ENCODE measurements at regions not wholly inside any gene's neighbourhood (a gene's known extent, or its start where the extent isn't known, plus 50 kb on each side); places are given as distances from the start of the nearest gene placed in this dataset.
"Not testable (repeated sequence)": the region's sequence is repeated elsewhere in the genome, so short reads cannot be mapped to it uniquely, and the experiment has no call there.

DNA sequence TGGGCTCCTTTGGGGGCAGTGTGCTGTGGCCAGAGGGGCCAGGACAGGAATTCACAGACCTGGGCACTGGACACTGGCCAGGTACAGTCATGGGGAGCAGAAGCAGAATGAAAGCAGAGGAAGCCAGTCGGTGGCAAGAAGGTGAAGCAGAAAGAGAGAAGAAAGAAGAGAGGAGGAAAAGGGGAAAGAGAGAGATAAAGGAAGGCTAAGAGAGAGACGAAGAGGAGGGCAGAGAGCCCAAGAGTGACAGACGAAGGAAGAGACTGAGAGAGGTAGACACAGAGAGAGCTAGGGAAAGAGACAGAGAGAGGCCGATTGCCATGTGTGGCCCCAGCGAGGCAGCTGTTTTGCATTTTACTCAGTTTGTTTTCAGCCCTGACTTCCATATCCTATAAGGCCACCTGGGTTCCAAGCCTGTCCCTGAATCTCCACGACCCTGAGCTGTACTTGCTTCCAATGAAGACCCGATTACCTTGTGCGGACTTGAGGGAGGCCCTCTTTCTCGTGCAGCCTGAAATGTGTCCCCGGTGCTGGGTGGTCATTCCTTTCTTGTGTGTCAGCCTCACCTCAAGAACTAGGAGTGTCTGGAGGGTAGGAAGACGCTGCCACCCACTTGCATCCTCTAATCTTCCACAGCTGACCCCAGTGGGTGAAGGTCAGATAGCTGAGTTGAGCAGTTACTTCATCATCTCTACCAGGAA lies 73.9 kb downstream of the LSM3 start:
- DNase-seq: no peak

GRCh38 chr3:14253022-14253706 lies 74.5 kb downstream of the LSM3 start:
- DNase-seq: no peak

DNA sequence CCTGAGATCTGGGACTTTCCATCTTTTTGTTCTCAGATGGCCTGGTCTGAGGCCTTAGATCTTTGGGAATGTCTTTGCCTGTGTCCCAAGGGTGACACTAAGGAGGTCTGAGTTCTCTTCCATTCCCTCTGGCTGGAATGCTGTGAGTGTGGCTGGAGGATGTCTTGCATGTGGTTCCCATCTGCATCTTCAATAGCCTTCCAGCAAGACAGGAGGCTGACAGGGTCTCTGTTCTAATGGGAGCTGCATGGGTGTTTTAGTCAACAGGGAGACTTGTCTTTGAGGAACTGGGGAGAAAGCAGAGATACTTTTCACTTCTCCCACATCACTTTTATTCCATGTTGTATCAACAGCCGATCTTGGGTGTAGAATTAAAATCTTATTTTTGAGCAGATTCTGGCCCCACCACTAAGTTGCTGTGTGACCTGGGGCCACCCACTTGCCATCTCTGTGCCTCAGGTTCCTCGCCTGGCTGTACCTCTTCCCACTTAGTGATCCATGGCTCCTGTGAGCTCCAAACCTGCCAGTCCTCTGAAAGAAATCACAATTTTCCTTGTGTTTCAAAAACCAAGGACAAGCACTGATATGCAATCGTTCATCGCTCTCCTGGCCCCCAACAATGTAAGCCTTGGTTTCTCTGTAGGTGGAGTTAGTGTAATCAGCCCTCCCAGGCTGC lies 75.2 kb downstream of the LSM3 start:
- DNase-seq: no peak

DNA sequence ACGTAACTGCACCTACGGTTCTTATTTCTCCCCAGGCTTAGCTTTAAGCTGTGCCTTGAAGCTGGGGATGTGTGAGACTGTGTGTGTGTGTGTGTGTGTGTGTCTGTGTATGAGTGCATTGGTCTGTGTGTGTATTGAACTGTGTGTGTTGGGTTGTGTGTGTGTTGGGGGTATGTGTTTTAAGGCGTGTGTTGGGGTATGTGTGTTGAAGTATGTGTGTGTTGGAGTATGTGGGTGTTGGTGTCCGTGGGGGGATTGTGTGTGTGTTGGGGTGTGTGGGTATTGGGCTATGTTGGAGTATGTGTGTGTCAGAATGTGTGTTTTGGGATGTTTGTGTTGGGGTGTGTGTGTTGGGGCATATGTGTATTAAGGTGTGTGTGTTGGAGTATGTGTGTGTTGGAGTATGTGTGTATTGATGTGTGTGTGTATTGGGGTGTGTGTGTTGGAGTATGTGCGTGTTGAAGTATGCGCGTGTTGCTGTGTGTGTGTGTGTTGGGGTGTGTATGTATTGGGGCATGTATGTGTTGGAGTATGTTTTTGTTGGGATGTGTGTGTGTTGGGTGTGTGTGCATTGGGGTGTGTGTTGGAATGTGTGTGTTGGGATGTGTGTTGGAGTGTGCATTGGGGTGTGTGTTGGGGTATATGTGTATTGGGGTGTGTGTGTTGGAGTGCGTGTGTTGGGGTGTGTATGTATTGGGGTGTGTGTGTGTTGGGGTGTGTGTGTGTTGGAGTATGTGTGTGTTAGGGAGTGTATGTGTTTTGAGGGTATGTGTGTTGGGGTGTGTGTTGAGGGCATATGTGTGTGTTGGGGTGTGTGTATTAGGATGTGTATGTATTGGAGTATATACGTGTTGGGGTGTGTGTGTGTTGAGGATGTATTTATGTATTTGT lies 76.4 kb downstream of the LSM3 start:
- no peak for DNase-seq

GRCh38 chr3:14256046-14256445 lies 77.4 kb downstream of the LSM3 start:
- no peak for DNase-seq

- DNase-seq: no peak
These were observed 78.1 kb downstream of the LSM3 start for GRCh38 chr3:14256561-14257342.

GRCh38 chr3:14258906-14259904 lies 80.6 kb downstream of the LSM3 start:
- no peak for DNase-seq

DNA sequence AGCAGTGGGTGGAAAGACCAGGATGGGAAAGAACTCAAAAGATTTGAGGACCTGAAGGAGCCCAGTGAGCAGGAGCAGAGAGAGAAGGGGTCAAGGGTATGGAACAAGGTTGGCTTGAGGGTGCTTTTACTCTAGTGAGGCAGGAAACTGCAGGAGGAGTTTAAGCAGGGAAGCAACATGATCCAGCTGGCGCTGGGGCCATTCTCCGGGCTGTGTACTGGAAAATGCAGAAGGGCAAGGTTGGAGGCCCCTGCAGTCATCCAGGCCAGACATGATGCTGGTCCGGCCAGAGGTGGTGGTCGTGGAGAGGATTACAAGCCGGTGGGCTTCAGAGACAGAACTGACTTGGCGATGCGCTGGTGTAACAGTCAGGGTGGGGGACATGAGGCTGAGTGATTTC lies 81.8 kb downstream of the LSM3 start:
- DNase-seq: no peak

DNA sequence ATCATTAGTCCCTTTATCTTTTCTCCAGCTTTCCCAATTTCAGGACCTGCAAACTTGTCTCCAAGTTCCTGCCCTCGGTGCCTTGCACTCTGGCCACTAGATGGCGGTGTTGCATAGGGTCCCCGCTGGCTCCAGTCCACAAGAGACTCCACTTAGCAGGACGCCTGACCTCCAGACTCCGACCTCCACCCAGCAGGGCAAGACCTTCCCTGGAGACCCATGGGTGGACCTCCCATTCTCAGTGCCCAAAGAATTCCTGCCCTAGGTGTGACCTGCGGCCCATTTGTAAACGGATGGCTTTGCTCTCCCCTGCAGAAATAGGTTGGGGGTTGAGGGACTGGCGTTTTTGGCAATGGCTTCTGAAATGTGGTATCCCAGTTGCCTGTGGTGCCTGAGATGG lies 82.6 kb downstream of the LSM3 start:
- DNase-seq: no peak

GRCh38 chr3:14262212-14262611 lies 83.6 kb downstream of the LSM3 start:
- no peak for DNase-seq

GRCh38 chr3:14262867-14263266 lies 84.2 kb downstream of the LSM3 start:
- DNase-seq: no peak

GRCh38 chr3:14263317-14264005 lies 84.8 kb downstream of the LSM3 start:
- no peak for DNase-seq

- DNase-seq: no peak
These were observed 86.8 kb downstream of the LSM3 start for GRCh38 chr3:14265246-14265962.

GRCh38 chr3:14266361-14266760 lies 87.7 kb downstream of the LSM3 start:
- no peak for DNase-seq

DNA sequence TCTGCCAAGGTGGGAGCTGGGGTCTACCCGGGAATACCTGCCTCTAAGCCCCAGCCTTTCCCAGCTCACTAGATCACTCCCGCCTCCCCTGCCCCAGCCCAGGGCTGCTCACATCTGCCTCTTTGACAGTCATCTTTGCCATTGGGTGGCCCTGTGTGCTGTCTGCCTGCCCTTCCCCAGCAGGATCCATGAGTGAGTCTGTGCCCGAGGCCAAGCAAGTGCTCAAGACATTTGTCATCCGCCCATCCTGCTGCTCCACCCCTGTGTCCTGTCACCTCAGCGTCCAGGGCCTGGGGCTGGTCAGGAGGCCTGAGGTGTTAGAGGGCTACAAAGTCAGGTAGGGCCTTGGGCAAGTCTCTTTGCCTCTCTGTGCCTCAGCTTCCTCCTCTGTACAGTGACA lies 89.4 kb downstream of the LSM3 start:
- no peak for DNase-seq

- no peak for DNase-seq
These were observed 90.3 kb downstream of the LSM3 start for GRCh38 chr3:14268897-14269296.

- DNase-seq: not testable (repeated sequence)
These were observed 93.7 kb downstream of the LSM3 start for GRCh38 chr3:14272041-14272958.

DNA sequence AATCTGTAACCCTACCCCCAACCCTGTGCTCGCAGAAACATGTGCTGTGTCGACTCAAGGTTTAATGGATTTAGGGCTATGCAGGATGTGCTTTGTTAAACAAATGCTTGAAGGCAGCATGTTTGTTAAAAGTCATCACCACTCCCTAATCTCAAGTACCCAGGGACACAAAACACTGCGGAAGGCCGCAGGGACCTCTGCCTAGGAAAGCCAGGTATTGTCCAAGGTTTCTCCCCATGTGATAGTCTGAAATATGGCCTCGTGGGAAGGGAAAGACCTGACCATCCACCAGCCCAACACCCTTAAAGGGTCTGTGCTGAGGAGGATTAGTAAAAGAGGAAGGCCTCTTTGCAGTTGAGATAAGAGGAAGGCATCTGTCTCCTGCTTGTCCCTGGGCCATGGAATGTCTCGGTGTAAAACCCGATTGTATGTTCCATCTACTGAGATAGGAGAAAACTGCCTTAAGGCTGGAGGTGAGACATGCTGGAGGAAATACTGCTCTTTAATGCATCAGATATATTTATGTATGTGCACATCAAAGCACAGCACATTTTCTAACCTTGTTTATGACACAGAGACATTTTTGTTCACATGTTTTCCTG lies 94.4 kb downstream of the LSM3 start:
- DNase-seq: not testable (repeated sequence)
